Mesenchymal stem cell (in vitro differentiated cells and primary cell): ENCODE measurements at regions not wholly inside any gene's neighbourhood (a gene's known extent, or its start where the extent isn't known, plus 50 kb on each side); places are given as distances from the start of the nearest gene placed in this dataset.

Experiments used
- DNase-seq: peaks from one replicate; pipeline ENCODE4 v3.0.0-alpha.2; 2013
- H2AFZ ChIP-seq: one replicate; pipeline ENCODE4 v1.6.1; 2013; ENCODE audit warnings: low read depth, mild to moderate bottlenecking, control low read depth, inconsistent platforms, low read length, moderate library complexity
- H2AK5ac ChIP-seq: 2 replicates; pipeline ENCODE4 v1.6.1; 2013; ENCODE audit warnings: low read length, moderate library complexity, mild to moderate bottlenecking, inconsistent platforms; ENCODE audit not compliant: severe bottlenecking
- H2BK120ac ChIP-seq: one replicate; pipeline ENCODE4 v1.6.1; 2013; ENCODE audit warnings: low read depth, mild to moderate bottlenecking, inconsistent platforms, low read length, moderate library complexity
- H2BK12ac ChIP-seq, 2 experiments: one replicate each; pipeline ENCODE4 v1.6.1; 2013; ENCODE audit warnings: inconsistent platforms in 2 of 2, low read length in 2 of 2, mild to moderate bottlenecking in 2 of 2, moderate library complexity in 2 of 2, control low read depth in 1 of 2
- H2BK15ac ChIP-seq: one replicate; pipeline ENCODE4 v1.6.1; 2013; ENCODE audit warnings: mild to moderate bottlenecking, low read depth, inconsistent platforms; ENCODE audit not compliant: poor library complexity, severe bottlenecking
- H2BK5ac ChIP-seq: 2 replicates; pipeline ENCODE4 v1.6.1; 2013; ENCODE audit warnings: low read depth, mild to moderate bottlenecking, low read length, control low read depth, inconsistent platforms; ENCODE audit not compliant: poor library complexity, severe bottlenecking
- H3K14ac ChIP-seq, 2 experiments: one replicate each; pipeline ENCODE4 v1.6.1; 2013; ENCODE audit warnings: inconsistent platforms in 2 of 2, low read length in 2 of 2, control low read depth in 1 of 2, mild to moderate bottlenecking in 1 of 2, moderate library complexity in 1 of 2
- H3K18ac ChIP-seq, 2 experiments: one replicate each; pipeline ENCODE4 v1.6.1; 2013; ENCODE audit warnings: inconsistent platforms in 2 of 2, low read length in 2 of 2, control low read depth in 1 of 2, low read depth in 1 of 2, mild to moderate bottlenecking in 1 of 2
- H3K23ac ChIP-seq, 2 experiments: one replicate each; pipeline ENCODE4 v1.6.1; 2013; ENCODE audit warnings: inconsistent platforms in 2 of 2, low read length in 2 of 2, mild to moderate bottlenecking in 2 of 2, moderate library complexity in 2 of 2, control low read depth in 1 of 2
- H3K27ac ChIP-seq: 2 replicates; pipeline ENCODE4 v1.5.1; 2013; ENCODE audit warnings: mild to moderate bottlenecking, moderate library complexity, low read length, control low read depth, inconsistent platforms; ENCODE audit not compliant: poor library complexity, severe bottlenecking
- H3K27me3 ChIP-seq, 2 experiments: 2 replicates each; pipeline versions ENCODE4 v1.6.1 to v1.7.0; 2013; ENCODE audit warnings: low read length in 2 of 2, mild to moderate bottlenecking in 2 of 2, moderate library complexity in 2 of 2, control low read depth in 1 of 2, inconsistent platforms in 1 of 2; ENCODE audit not compliant: control insufficient read depth in 1 of 2, insufficient read depth in 1 of 2
- H3K36me3 ChIP-seq, 2 experiments: 2 replicates each; pipeline versions ENCODE4 v1.6.1 to v1.7.0; 2013; ENCODE audit warnings: low read length in 2 of 2, control low read depth in 1 of 2, inconsistent platforms in 1 of 2, low read depth in 1 of 2, mild to moderate bottlenecking in 1 of 2; ENCODE audit not compliant: insufficient read depth in 2 of 2, control insufficient read depth in 1 of 2
- H3K4ac ChIP-seq, 2 experiments: one replicate each; pipeline ENCODE4 v1.6.1; 2013; ENCODE audit warnings: inconsistent platforms in 2 of 2, low read length in 2 of 2, mild to moderate bottlenecking in 2 of 2, moderate library complexity in 2 of 2, control low read depth in 1 of 2, low read depth in 1 of 2
- H3K4me1 ChIP-seq: 2 replicates; pipeline ENCODE4 v1.6.1; 2013; ENCODE audit warnings: low read depth, low read length, control low read depth; ENCODE audit not compliant: control insufficient read depth, insufficient read depth
- H3K4me2 ChIP-seq: 2 replicates; pipeline ENCODE4 v1.6.1; 2013; ENCODE audit warnings: low read length, mild to moderate bottlenecking, inconsistent platforms; ENCODE audit not compliant: poor library complexity, severe bottlenecking
- H3K4me3 ChIP-seq, 2 experiments: 2 replicates each; pipeline versions ENCODE4 v1.5.1 to v1.7.0; 2013; ENCODE audit warnings: low read length in 2 of 2, mild to moderate bottlenecking in 2 of 2, control low read depth in 1 of 2, low read depth in 1 of 2; ENCODE audit not compliant: insufficient read depth in 1 of 2
- H3K79me1 ChIP-seq: replicated peaks from 2 replicates; pipeline ENCODE4 v1.6.1; 2013; ENCODE audit warnings: mild to moderate bottlenecking, control low read depth, low read length, inconsistent platforms; ENCODE audit not compliant: poor library complexity, severe bottlenecking
- H3K9ac ChIP-seq: 2 replicates; pipeline ENCODE4 v1.7.0; 2013; ENCODE audit warnings: mild to moderate bottlenecking, low read length, moderate library complexity
- H3K9me3 ChIP-seq: 2 replicates; pipeline ENCODE4 v1.7.0; 2013; ENCODE audit warnings: mild to moderate bottlenecking, low read length; ENCODE audit not compliant: control insufficient read depth
- H4K8ac ChIP-seq: one replicate; pipeline ENCODE4 v1.6.1; 2013; ENCODE audit warnings: inconsistent platforms, mild to moderate bottlenecking, low read length, moderate library complexity
- H4K91ac ChIP-seq: one replicate; pipeline ENCODE4 v1.6.1; 2013; ENCODE audit warnings: mild to moderate bottlenecking, low read length, inconsistent platforms
- WGBS: methylation state at CpG from one replicate; pipeline ENCODE4 v1.1.7; 2013; ENCODE audit warnings: mixed read lengths; 5-methylcytosine and 5-hydroxymethylcytosine counted together

- Histone ChIP-seq H2BK120ac (no peak overlapping the region), H3K4me1 (no peaks in the 10 kb centered on the region), H3K4me2 (no peak overlapping the region), H3K4me3 (no peak overlapping the region), H2AFZ (no peak overlapping the region), H4K8ac (no peak overlapping the region), H3K18ac (no peak overlapping the region), H2AK5ac (no peak overlapping the region), H3K4ac (no peak overlapping the region), H4K91ac (no peak overlapping the region), H2BK15ac (no peak overlapping the region), H3K79me1 (no peaks in the 10 kb centered on the region), H3K9me3 (peaks cover 13% of the 10 kb centered on the region), H3K23ac (no peak overlapping the region), H2BK5ac (no peak overlapping the region), H3K27ac (no peak overlapping the region), H3K27me3 (no peaks in the 10 kb centered on the region), H3K9ac (no peak overlapping the region), H2BK12ac (no peak overlapping the region), H3K36me3 (no peaks in the 10 kb centered on the region), H3K14ac (no peak overlapping the region)
- WGBS: 89% methylated on average over 29 of the region's 29 CpGs
- DNase-seq: no peak
Measured at GRCh38 chr16:35352431-35352830, 1893.0 kb downstream of the TP53TG3F start.

GRCh38 chr16:35363510-35363909 lies 1904.1 kb downstream of the TP53TG3F start:
- Histone ChIP-seq H3K4ac (no peak overlapping the region), H3K79me1 (no peaks in the 10 kb centered on the region), H2AFZ (no peak overlapping the region), H2AK5ac (no peak overlapping the region), H3K4me2 (no peak overlapping the region), H3K9ac (no peak overlapping the region), H2BK5ac (no peak overlapping the region), H3K4me1 (no peaks in the 10 kb centered on the region), H3K23ac (no peak overlapping the region), H4K91ac (no peak overlapping the region), H3K4me3 (no peak overlapping the region), H3K27ac (no peak overlapping the region), H3K14ac (no peak overlapping the region), H3K9me3 (peaks cover 10% of the 10 kb centered on the region), H2BK12ac (no peak overlapping the region), H3K18ac (no peak overlapping the region), H3K36me3 (no peaks in the 10 kb centered on the region), H2BK15ac (no peak overlapping the region), H2BK120ac (no peak overlapping the region), H4K8ac (no peak overlapping the region), H3K27me3 (no peaks in the 10 kb centered on the region)
- WGBS: 74% methylated on average over 2 of the region's 3 CpGs
- no peak for DNase-seq

- H3K9me3 ChIP-seq: peaks cover 10% of the 10 kb centered on the region
- no peak overlapping the region for H3K9ac ChIP-seq
- no peak overlapping the region for H3K18ac ChIP-seq
- H3K36me3 ChIP-seq: no peaks in the 10 kb centered on the region
- no peak overlapping the region for H2BK12ac ChIP-seq
- H3K4me1 ChIP-seq: no peaks in the 10 kb centered on the region
- H3K27ac ChIP-seq: no peak overlapping the region
- no peak overlapping the region for H2BK120ac ChIP-seq
- H2AFZ ChIP-seq: no peak overlapping the region
- no peak overlapping the region for H4K8ac ChIP-seq
- H3K4me3 ChIP-seq: no peak overlapping the region
- H3K27me3 ChIP-seq: no peaks in the 10 kb centered on the region
- H2BK5ac ChIP-seq: no peak overlapping the region
- H2AK5ac ChIP-seq: no peak overlapping the region
- no peak overlapping the region for H3K4ac ChIP-seq
- no peak overlapping the region for H3K4me2 ChIP-seq
- no peak overlapping the region for H3K14ac ChIP-seq
- H4K91ac ChIP-seq: no peak overlapping the region
- H3K23ac ChIP-seq: no peak overlapping the region
- no peaks in the 10 kb centered on the region for H3K79me1 ChIP-seq
- H2BK15ac ChIP-seq: no peak overlapping the region
- no peak for DNase-seq
Measured at GRCh38 chr16:35364263-35364662, 1904.9 kb downstream of the TP53TG3F start.

- no peak overlapping the region for H3K14ac ChIP-seq
- no peak overlapping the region for H4K8ac ChIP-seq
- no peaks in the 10 kb centered on the region for H3K36me3 ChIP-seq
- H3K4me3 ChIP-seq: no peak overlapping the region
- no peak overlapping the region for H2AK5ac ChIP-seq
- no peak overlapping the region for H3K4me2 ChIP-seq
- no peak overlapping the region for H3K18ac ChIP-seq
- H2BK12ac ChIP-seq: no peak overlapping the region
- no peaks in the 10 kb centered on the region for H3K27me3 ChIP-seq
- no peak overlapping the region for H3K9ac ChIP-seq
- 65% methylated on average over 2 of the region's 2 CpGs for WGBS
- H4K91ac ChIP-seq: no peak overlapping the region
- H3K23ac ChIP-seq: no peak overlapping the region
- H3K27ac ChIP-seq: no peak overlapping the region
- H2BK120ac ChIP-seq: no peak overlapping the region
- H3K79me1 ChIP-seq: no peaks in the 10 kb centered on the region
- no peak for DNase-seq
- H2AFZ ChIP-seq: no peak overlapping the region
- H3K4ac ChIP-seq: no peak overlapping the region
- H2BK15ac ChIP-seq: no peak overlapping the region
- H2BK5ac ChIP-seq: no peak overlapping the region
- no peaks in the 10 kb centered on the region for H3K4me1 ChIP-seq
- H3K9me3 ChIP-seq: peaks cover 10% of the 10 kb centered on the region
Measured at GRCh38 chr16:35365675-35366074, 1906.3 kb downstream of the TP53TG3F start.
